ENCODE measurements at regions not wholly inside any gene's neighbourhood (a gene's known extent, or its start where the extent isn't known, plus 50 kb on each side); places are given as distances from the start of the nearest gene placed in this dataset.

GRCh38 chr11:70854901-70855556 is 397.3 kb downstream of the SHANK2 start:
- no peak for TF ChIP-seq GATA2 (CRISPR knock-in tag; IDR thresholded peaks at IDR 0.05)
- TF ChIP-seq CTCF (IDR thresholded peaks at IDR 0.05 in 2 of 3, conservative IDR thresholded peaks at IDR 0.05 in 1 of 3; ENCODE audit: insufficient read depth in 2 of 3, low read depth in 1 of 3, low read length in 3 of 3) = no peak
- no peak for TF ChIP-seq ZC3H11A (IDR thresholded peaks at IDR 0.05; ENCODE audit: low read depth, low read length)
- no peak for TF ChIP-seq MYC (IDR thresholded peaks at IDR 0.05; ENCODE audit: low read depth, low read length)
- no peak for TF ChIP-seq MYC (CRISPR knock-in tag; IDR thresholded peaks at IDR 0.05; ENCODE audit: borderline replicate concordance, low read depth)
- no peak for TF ChIP-seq HDAC6 (IDR thresholded peaks at IDR 0.05; ENCODE audit: low read depth, low read length)
- no peak for TF ChIP-seq GABPA (tag; conservative IDR thresholded peaks at IDR 0.05; ENCODE audit: low read depth)
- TF ChIP-seq ETV5 (CRISPR knock-in tag; IDR thresholded peaks at IDR 0.05; ENCODE audit: low read depth) = no peak
- TF ChIP-seq SMARCB1 (IDR thresholded peaks at IDR 0.05; ENCODE audit: insufficient read length, low read depth) = no peak
- no peak for TF ChIP-seq POLR2A (conservative IDR thresholded peaks at IDR 0.05)

Data from K562 (cell line).